Upper lobe of left lung (tissue), 6 donors: ENCODE measurements at regions not wholly inside any gene's neighbourhood (a gene's known extent, or its start where the extent isn't known, plus 50 kb on each side); places are given as distances from the start of the nearest gene placed in this dataset.

ENCODE experiments used
- ATAC-seq, 2 donors: fragments of 200-7000 bp; cut with Tn5 transposase; one replicate each; pipeline ENCODE4 v1.9.1; 2022; ENCODE audit warnings: mild to moderate bottlenecking in 2 of 2, moderate library complexity in 2 of 2; ENCODE audit not compliant: low FRiP score in 2 of 2
- DNase-seq, 2 donors: peaks; one replicate each; pipeline ENCODE4 v3.0.0-alpha.2; 2019 to 2020
- H3K27ac ChIP-seq, 4 donors: fragments of 200-600 bp; sonication (generic); one replicate each; pipeline ENCODE4 v1.5.1; 2016 to 2019
- H3K27me3 ChIP-seq, 4 donors: fragments of 200-600 bp; sonication (generic); one replicate each; pipeline ENCODE4 v1.5.1; 2017 to 2019
- H3K36me3 ChIP-seq, 4 donors: fragments of 200-600 bp; sonication (generic); one replicate each; pipeline ENCODE4 v1.5.1; 2016 to 2019
- H3K4me1 ChIP-seq, 4 donors: fragments of 200-600 bp; sonication (generic); one replicate each; pipeline ENCODE4 v1.5.1; 2018 to 2019
- H3K4me3 ChIP-seq, 4 donors: fragments of 200-600 bp; sonication (generic); one replicate each; pipeline ENCODE4 v1.5.1; 2017 to 2019; ENCODE audit warnings: mild to moderate bottlenecking in 2 of 4, moderate library complexity in 1 of 4
- H3K9me3 ChIP-seq, 4 donors: fragments of 200-600 bp; sonication (generic); one replicate each; pipeline ENCODE4 v1.5.1; 2018 to 2019
- CTCF ChIP-seq, 6 experiments: fragments of 450-650 bp in 4 of 6; fragments of 200-600 bp in 2 of 6; sonication (generic) in 2 of 6; IDR thresholded peaks; one replicate each; pipeline ENCODE4 v1.5.1; 2016 to 2019; ENCODE audit warnings: antibody characterized with exemption in 6 of 6
- EP300 ChIP-seq, 4 donors: sonication (generic); formaldehyde crosslinking; IDR thresholded peaks; one replicate each; pipeline ENCODE4 v1.5.1; 2017; ENCODE audit warnings: antibody characterized with exemption in 4 of 4, control low read depth in 2 of 4
- POLR2A ChIP-seq, 4 donors: fragments of 450-650 bp; IDR thresholded peaks; one replicate each; pipeline ENCODE4 v1.5.1; 2016 to 2017; ENCODE audit warnings: antibody characterized with exemption in 4 of 4, mild to moderate bottlenecking in 2 of 4
- POLR2AphosphoS5 ChIP-seq, 2 donors: sonication (generic); formaldehyde crosslinking; IDR thresholded peaks; one replicate each; pipeline ENCODE4 v1.5.1; 2017; ENCODE audit warnings: antibody characterized with exemption in 2 of 2
- whole genome bisulfite sequencing, 2 donors: methylation state at CpG; one replicate each; pipeline ENCODE4 v1.1.5; 2017 to 2018; 5-methylcytosine and 5-hydroxymethylcytosine counted together
- donor health status: DM: no; HTN: no; CAD: no; lungs with moderate emphysema.
- donor health status: DM: no; HTN: yes; CAD: no; lungs with severe emphysema.

GRCh38 chr12:74897425-74898211 is 312.0 kb downstream of the KCNC2 start:
- H3K36me3 ChIP-seq = no peaks in the 10 kb centered on the region
- ATAC-seq (no peak), DNase-seq (no peak)
- H3K4me3 ChIP-seq = no peak overlapping the region
- no peak overlapping the region for H3K27ac ChIP-seq
- TF ChIP-seq CTCF (IDR thresholded peaks at IDR 0.05) = no peak
- TF ChIP-seq POLR2A (IDR thresholded peaks at IDR 0.05) = no peak
- no peak for TF ChIP-seq POLR2AphosphoS5 (IDR thresholded peaks at IDR 0.05)
- no peak for TF ChIP-seq EP300 (IDR thresholded peaks at IDR 0.05)
- no peaks in the 10 kb centered on the region for H3K4me1 ChIP-seq
- WGBS, 2 donors = 81 to 87% methylated on average over 5 of the region's 5 CpGs
- no peaks in the 10 kb centered on the region for H3K9me3 ChIP-seq
- no peaks in the 10 kb centered on the region for H3K27me3 ChIP-seq

GRCh38 chr12:74899031-74899829 is 310.4 kb downstream of the KCNC2 start:
- 88 to 89% methylated on average over 4 of the region's 4 CpGs for WGBS, 2 donors
- Histone ChIP-seq H3K4me1 (no peaks in the 10 kb centered on the region), H3K27ac (no peak overlapping the region), H3K36me3 (no peaks in the 10 kb centered on the region), H3K9me3 (no peaks in the 10 kb centered on the region), H3K27me3 (no peaks in the 10 kb centered on the region), H3K4me3 (no peak overlapping the region)
- DNase-seq (no peak), ATAC-seq (no peak)
- TF ChIP-seq POLR2A (IDR thresholded peaks at IDR 0.05) (no peak), EP300 (IDR thresholded peaks at IDR 0.05) (no peak), POLR2AphosphoS5 (IDR thresholded peaks at IDR 0.05) (no peak), CTCF (IDR thresholded peaks at IDR 0.05) (no peak)

GRCh38 chr12:74900232-74900631 is 309.4 kb downstream of the KCNC2 start:
- ATAC-seq (no peak), DNase-seq (no peak)
- Histone ChIP-seq H3K4me3 (no peak overlapping the region), H3K27me3 (no peaks in the 10 kb centered on the region), H3K27ac (no peak overlapping the region), H3K36me3 (no peaks in the 10 kb centered on the region), H3K9me3 (no peaks in the 10 kb centered on the region), H3K4me1 (no peaks in the 10 kb centered on the region)
- no peak for TF ChIP-seq CTCF (IDR thresholded peaks at IDR 0.05)
- no peak for TF ChIP-seq POLR2A (IDR thresholded peaks at IDR 0.05)
- TF ChIP-seq POLR2AphosphoS5 (IDR thresholded peaks at IDR 0.05) = no peak
- TF ChIP-seq EP300 (IDR thresholded peaks at IDR 0.05) = no peak
- 85% methylated on average over 4 of the region's 4 CpGs for WGBS, 2 donors

GRCh38 chr12:74903522-74903921 is 306.1 kb downstream of the KCNC2 start:
- WGBS, 2 donors = 0% methylated on average over 1 of the region's 1 CpG
- Histone ChIP-seq H3K4me3 (no peak overlapping the region), H3K4me1 (no peaks in the 10 kb centered on the region), H3K9me3 (no peaks in the 10 kb centered on the region), H3K27ac (no peak overlapping the region), H3K36me3 (no peaks in the 10 kb centered on the region), H3K27me3 (no peaks in the 10 kb centered on the region)
- DNase-seq (no peak), ATAC-seq (no peak)
- TF ChIP-seq POLR2AphosphoS5 (IDR thresholded peaks at IDR 0.05) = no peak

GRCh38 chr12:74906224-74906623 is 303.4 kb downstream of the KCNC2 start:
- DNase-seq (no peak), ATAC-seq (no peak)
- no peaks in the 10 kb centered on the region for H3K4me1 ChIP-seq
- no peaks in the 10 kb centered on the region for H3K36me3 ChIP-seq
- H3K27ac ChIP-seq = no peak overlapping the region
- H3K4me3 ChIP-seq = no peak overlapping the region
- H3K27me3 ChIP-seq = no peaks in the 10 kb centered on the region
- WGBS, 2 donors = 89 to 93% methylated on average over 5 of the region's 5 CpGs
- no peaks in the 10 kb centered on the region for H3K9me3 ChIP-seq
- TF ChIP-seq EP300 (IDR thresholded peaks at IDR 0.05) (no peak), POLR2A (IDR thresholded peaks at IDR 0.05) (no peak), POLR2AphosphoS5 (IDR thresholded peaks at IDR 0.05) (no peak), CTCF (IDR thresholded peaks at IDR 0.05) (no peak)
